ENCODE measurements at regions not wholly inside any gene's neighbourhood (a gene's known extent, or its start where the extent isn't known, plus 50 kb on each side); places are given as distances from the start of the nearest gene placed in this dataset.

GRCh38 chr12:46942579-46942978, 116.8 kb upstream of the SLC38A4 start:
- ATAC-seq: no peak
- Mint-ChIP-seq H3K27me3 (ENCODE audit: low read depth) (no peaks in the 10 kb centered on the region), H3K27ac (no peak overlapping the region), H3K4me1 (peaks cover 4% of the 10 kb centered on the region; the same call in 1 of the 2 replicates), H3K4me3 (no peak overlapping the region), H3K36me3 (no peaks in the 10 kb centered on the region), H3K9me3 (no peaks in the 10 kb centered on the region)
- no peak for TF ChIP-seq FOXK1 (CRISPR knock-in tag; IDR thresholded peaks at IDR 0.05)
- TF ChIP-seq ZNF423 (CRISPR knock-in tag; IDR thresholded peaks at IDR 0.05): no peak
- TF ChIP-seq PRDM15 (CRISPR knock-in tag; IDR thresholded peaks at IDR 0.05): no peak
- TF ChIP-seq JAZF1 (CRISPR knock-in tag; IDR thresholded peaks at IDR 0.05): no peak
- no peak for TF ChIP-seq JUN (CRISPR knock-in tag; IDR thresholded peaks at IDR 0.05)
- no peak for DNase-seq (ENCODE audit: low spot score)
- ChIA-PET POLR2A (interaction anchor here (0.7 kb wide), 1 partner anchor 797 kb away, joined by 3 read pairs; no protein-coding TSS in a partner anchor), CTCF (interaction anchor here (0.9 to 1.6 kb wide), 3 partner anchors 41 to 286 kb away, joined by 3 to 4 read pairs (median 3); no protein-coding TSS in a partner anchor)

- H3K9me3 Mint-ChIP-seq: no peaks in the 10 kb centered on the region
- H3K4me1 Mint-ChIP-seq: no peaks in the 10 kb centered on the region
- no peak overlapping the region for H3K4me3 Mint-ChIP-seq
- ATAC-seq (no peak), DNase-seq (ENCODE audit: low spot score) (no peak)
- H3K27ac Mint-ChIP-seq: no peak overlapping the region
- H3K36me3 Mint-ChIP-seq: no peaks in the 10 kb centered on the region
- TF ChIP-seq PREB (CRISPR knock-in tag; IDR thresholded peaks at IDR 0.05; ENCODE audit: borderline replicate concordance) (no peak), PRDM15 (CRISPR knock-in tag; IDR thresholded peaks at IDR 0.05) (no peak), JUN (CRISPR knock-in tag; IDR thresholded peaks at IDR 0.05) (no peak), ZMAT4 (CRISPR knock-in tag; IDR thresholded peaks at IDR 0.05) (no peak), ZNF512 (CRISPR knock-in tag; IDR thresholded peaks at IDR 0.05; ENCODE audit: borderline replicate concordance) (no peak), HMGXB4 (CRISPR knock-in tag; IDR thresholded peaks at IDR 0.05) (no peak)
- CTCF ChIA-PET: interaction anchor here (1.6 kb wide), 1 partner anchor 40 kb away, joined by 4 read pairs; no protein-coding TSS in a partner anchor
- no peaks in the 10 kb centered on the region for H3K27me3 Mint-ChIP-seq (ENCODE audit: low read depth)
- POLR2A ChIA-PET: interaction anchor here (1.2 kb wide), 1 partner anchor 20 kb away, joined by 3 read pairs; no protein-coding TSS in a partner anchor
Measured at GRCh38 chr12:46944088-46944487, 118.3 kb upstream of the SLC38A4 start.

Measured in WTC11 (cell line).